OCI-LY7 (cell line): ENCODE measurements at regions not wholly inside any gene's neighbourhood (a gene's known extent, or its start where the extent isn't known, plus 50 kb on each side); places are given as distances from the start of the nearest gene placed in this dataset.

Source experiments
- EZH2phosphoT487 ChIP-seq: fragments of 200-600 bp; sonication (generic); IDR thresholded peaks from 2 replicates; pipeline ENCODE4 v1.6.1; 2018; ENCODE audit warnings: low read depth, borderline replicate concordance, mild to moderate bottlenecking, mixed run types, antibody characterized with exemption, low read length, moderate library complexity, mixed read lengths
- TF ChIP-seq, protein P1 (sequence below): fragments of 200-600 bp; sonication (generic); conservative IDR thresholded peaks from 2 replicates; pipeline ENCODE4 v1.5.1; 2014; ENCODE audit warnings: mild to moderate bottlenecking, antibody characterized with exemption, low read length, moderate library complexity, mixed read lengths

DNA sequence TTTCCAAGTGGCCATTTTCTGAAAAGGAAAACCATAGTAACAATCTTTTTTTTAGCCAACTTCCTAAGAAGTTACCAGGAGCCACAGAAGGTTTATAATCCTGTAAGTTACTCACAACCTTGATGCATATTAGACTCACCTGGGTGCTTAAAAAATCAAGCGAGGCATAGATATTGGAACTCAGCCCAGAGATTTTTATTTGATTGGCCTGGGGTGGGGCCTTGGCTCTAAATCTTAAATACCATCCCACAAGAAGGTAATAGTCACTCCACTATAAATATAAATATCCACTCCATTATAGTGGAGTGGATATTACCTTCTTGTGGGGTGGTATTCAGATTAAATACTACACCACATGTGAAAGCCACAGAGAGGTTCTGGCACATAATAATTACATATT is 429.6 kb downstream of the RFC3 start:
- TF ChIP-seq, protein P1, sequence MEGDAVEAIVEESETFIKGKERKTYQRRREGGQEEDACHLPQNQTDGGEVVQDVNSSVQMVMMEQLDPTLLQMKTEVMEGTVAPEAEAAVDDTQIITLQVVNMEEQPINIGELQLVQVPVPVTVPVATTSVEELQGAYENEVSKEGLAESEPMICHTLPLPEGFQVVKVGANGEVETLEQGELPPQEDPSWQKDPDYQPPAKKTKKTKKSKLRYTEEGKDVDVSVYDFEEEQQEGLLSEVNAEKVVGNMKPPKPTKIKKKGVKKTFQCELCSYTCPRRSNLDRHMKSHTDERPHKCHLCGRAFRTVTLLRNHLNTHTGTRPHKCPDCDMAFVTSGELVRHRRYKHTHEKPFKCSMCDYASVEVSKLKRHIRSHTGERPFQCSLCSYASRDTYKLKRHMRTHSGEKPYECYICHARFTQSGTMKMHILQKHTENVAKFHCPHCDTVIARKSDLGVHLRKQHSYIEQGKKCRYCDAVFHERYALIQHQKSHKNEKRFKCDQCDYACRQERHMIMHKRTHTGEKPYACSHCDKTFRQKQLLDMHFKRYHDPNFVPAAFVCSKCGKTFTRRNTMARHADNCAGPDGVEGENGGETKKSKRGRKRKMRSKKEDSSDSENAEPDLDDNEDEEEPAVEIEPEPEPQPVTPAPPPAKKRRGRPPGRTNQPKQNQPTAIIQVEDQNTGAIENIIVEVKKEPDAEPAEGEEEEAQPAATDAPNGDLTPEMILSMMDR = no peak
- no peak for TF ChIP-seq EZH2phosphoT487
